ENCODE measurements at regions not wholly inside any gene's neighbourhood (a gene's known extent, or its start where the extent isn't known, plus 50 kb on each side); places are given as distances from the start of the nearest gene placed in this dataset.
A peak's percentile ranks its signal among the peaks of the same experiment; 100 is the strongest.
"Not testable (repeated sequence)": the region's sequence is repeated elsewhere in the genome, so short reads cannot be mapped to it uniquely, and the experiment has no call there.

DNA sequence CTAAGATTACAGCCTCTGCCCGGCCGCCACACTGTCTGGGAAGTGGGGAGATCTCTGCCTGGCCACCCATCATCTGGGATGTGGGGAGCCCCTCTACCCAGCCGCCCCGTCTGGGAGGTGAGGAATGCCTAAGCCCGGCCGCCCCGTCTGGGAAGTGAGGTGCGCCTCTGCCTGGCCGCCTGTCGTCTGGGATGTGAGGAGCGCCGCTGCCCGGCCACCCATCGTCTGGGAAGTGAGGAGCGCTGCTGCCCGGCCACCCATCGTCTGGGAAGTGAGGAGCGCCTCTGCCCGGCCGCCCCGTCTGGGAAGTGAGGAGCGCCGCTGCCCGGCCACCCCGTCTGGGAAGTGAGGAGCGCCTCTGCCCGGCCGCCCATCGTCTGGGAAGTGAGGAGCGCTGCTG, 135.9 kb upstream of the PROKR2 start:
- DNase-seq, result not testable (repeated sequence)

DNA sequence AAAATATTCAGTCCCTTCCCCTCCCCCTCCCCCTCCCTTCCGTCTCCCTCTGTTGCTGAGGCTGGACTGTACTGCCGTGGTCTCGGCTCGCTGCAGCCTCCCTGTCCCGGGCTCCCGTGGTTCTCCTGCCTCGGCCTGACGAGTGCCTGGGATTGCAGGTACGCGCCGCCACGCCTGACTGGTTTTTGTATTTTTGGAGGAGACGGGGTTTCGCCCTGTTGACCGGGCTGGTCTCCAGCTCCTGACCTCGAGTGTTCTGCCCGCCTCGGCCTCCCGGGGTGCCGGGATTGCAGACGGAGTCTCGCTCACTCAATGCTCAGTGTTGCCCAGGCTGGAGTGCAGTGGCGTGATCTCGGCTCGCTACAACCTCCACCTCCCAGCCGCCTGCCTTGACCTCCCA, 135.5 kb upstream of the PROKR2 start:
- not testable (repeated sequence) for DNase-seq

- DNase-seq, result no peak
Measured at GRCh38 chr20:5451643-5452210, 135.0 kb upstream of the PROKR2 start.

DNA sequence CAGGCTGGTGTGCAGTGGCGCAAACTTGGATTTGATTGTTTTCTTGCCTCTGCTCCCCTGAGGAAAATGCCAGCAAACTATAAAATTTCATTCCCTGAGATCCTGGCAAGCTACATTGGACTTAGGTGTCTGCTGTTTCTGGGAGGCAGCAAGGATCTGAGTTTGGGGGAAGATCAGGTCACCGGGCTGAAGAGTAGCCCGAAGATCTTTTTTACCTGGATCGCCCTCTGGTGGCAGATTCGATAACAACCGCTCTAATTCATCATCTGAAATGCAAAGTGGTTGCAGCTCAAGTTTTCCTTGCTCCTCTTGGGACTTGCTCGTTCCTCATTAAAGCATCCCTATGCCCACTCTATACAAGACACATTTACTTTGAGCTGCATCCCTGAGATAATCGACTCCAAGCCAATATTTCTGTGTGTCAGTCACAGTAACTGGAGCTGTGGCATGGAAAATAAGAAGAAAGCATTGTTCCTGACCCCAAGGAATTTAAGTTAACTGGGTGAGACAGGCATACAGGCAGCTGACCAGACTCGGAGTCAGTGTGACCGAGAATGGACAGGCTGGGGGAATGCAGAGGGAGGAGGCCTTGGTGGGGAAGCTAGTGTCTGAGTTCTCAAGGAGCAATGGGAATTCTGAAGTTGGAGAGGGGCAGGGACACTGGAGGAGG, 131.8 kb upstream of the PROKR2 start:
- DNase-seq, result peak; percentile 6

GRCh38 chr20:5447188-5447587, 130.4 kb upstream of the PROKR2 start:
- no peak for DNase-seq

DNA sequence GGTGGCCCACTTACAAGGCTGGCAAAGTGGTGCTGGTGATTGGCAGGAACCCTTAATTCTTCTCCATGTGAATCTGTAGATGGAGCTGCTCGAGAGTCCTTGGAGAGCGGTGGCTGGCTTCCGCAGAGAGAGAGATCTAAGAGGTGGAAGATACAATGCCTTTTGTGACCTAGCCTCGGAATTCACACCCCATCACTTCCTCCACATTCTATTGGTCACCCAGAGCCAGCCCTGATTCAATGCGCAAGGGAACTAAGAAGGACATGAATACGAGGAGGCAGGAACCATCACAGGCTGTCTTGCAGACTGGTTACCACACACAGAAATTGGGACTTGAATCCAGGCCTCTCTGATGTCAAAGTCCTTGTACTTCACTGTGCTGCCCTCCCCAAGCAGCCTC, 128.9 kb upstream of the PROKR2 start:
- no peak for DNase-seq

DNA sequence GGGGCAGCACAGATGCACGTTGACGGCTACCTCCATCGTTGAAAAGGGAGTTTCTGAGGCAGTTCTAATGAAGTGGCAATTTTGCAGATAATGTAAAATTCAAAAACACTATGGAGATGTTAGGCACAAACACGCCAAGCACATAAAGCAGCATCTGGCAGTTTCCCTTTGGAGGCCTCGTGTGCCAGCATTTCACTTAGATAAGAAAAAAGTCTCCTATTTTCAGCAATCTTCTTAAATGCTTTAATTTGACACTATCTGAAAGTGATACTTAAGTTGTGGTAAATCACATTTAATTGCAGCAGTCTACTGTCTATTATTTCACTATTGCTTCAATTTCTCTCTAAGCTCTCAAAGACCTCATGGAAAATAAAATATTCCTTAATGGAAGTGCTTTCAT, 125.3 kb upstream of the PROKR2 start:
- DNase-seq, result no peak

GRCh38 chr20:5434116-5434515, 117.4 kb upstream of the PROKR2 start:
- no peak for DNase-seq

DNA sequence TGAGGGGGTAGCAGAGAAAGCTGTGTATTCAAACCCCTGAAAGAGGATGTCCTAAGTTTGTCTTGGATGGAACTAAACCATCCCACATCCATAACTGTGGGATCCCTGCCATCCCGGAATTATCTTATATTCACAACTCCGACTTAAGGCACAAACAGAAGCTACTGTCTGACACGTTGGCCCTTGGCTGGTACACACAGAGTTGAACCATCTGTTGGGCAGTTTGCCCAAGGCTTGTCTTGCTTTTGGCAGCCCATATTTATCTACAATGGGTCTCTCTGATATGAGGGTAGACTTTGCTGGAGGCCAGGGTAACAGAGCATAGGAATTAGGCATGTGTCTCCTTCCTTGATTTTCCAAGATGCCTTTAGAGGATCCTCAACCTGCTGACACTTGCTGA, 116.6 kb upstream of the PROKR2 start:
- DNase-seq, result no peak

- DNase-seq, result no peak
Measured at GRCh38 chr20:5432030-5432429, 115.3 kb upstream of the PROKR2 start.

- DNase-seq, result no peak
Measured at GRCh38 chr20:5430670-5431069, 113.9 kb upstream of the PROKR2 start.

GRCh38 chr20:5426026-5426425, 109.3 kb upstream of the PROKR2 start:
- DNase-seq, result no peak

GRCh38 chr20:5416086-5416485, 99.3 kb upstream of the PROKR2 start:
- DNase-seq, result no peak

DNA sequence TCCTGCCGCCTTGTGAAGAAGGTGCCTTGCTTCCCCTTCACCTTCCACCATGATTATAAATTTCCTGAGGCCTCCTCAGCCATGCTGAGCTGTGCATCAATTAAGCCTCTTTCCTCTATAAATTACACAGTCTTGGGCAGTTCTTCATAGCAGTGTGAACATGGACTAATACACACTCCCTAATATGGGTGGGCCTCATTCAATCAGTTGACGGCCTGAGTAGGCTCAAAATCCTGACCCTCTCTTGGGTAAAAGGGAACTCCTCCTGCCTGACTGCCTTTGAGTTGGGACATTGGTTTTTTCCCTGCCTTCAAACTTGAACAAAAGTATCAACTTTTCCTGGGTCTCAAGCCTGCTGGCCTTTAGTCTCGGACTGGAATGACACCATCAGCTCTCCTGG, 96.6 kb upstream of the PROKR2 start:
- DNase-seq, result no peak

DNA sequence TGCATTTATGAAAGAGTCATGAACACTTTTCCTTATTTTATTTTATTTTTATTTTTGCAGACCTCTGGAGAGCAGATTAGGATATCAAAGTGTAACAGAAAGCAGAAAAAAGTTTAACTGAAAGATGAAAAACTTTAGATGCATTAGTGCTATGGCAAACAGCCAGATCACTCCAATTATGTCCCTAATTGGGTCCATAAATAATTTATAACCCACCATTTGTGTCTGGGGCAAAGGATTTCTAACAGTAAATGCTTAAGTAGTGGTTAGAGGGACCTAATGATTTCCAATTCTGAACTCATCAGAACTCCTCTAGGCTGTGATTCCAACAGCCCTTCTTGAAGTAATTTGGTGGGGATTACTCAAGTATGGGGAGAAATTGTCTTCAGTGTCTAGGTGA, 93.7 kb upstream of the PROKR2 start:
- DNase-seq, result no peak

- DNase-seq, result peak; percentile 8
Measured at GRCh38 chr20:5402903-5403531, 86.3 kb upstream of the PROKR2 start.

GRCh38 chr20:5401277-5401875, 84.6 kb upstream of the PROKR2 start:
- no peak for DNase-seq

- no peak for DNase-seq
Measured at GRCh38 chr20:5400164-5400762, 83.5 kb upstream of the PROKR2 start.

DNA sequence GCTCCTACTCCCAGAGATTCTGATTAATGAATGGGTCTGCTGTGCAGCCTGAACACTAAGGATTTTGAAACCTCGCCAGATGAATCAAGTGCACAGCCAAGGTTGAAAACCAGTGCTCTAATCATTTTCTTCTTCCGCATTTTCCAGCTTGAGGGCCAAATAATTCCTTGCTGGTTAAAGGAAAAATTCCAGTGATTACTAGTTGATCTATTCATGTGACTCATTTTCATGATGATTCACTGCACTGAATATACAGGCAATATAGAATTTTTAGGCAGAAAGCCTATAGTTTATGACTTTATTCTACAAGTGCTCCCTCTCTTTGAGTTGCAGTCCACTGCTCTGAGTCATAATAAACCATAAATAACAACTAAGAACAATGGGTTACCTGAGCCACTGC, 80.6 kb upstream of the PROKR2 start:
- DNase-seq, result no peak

DNA sequence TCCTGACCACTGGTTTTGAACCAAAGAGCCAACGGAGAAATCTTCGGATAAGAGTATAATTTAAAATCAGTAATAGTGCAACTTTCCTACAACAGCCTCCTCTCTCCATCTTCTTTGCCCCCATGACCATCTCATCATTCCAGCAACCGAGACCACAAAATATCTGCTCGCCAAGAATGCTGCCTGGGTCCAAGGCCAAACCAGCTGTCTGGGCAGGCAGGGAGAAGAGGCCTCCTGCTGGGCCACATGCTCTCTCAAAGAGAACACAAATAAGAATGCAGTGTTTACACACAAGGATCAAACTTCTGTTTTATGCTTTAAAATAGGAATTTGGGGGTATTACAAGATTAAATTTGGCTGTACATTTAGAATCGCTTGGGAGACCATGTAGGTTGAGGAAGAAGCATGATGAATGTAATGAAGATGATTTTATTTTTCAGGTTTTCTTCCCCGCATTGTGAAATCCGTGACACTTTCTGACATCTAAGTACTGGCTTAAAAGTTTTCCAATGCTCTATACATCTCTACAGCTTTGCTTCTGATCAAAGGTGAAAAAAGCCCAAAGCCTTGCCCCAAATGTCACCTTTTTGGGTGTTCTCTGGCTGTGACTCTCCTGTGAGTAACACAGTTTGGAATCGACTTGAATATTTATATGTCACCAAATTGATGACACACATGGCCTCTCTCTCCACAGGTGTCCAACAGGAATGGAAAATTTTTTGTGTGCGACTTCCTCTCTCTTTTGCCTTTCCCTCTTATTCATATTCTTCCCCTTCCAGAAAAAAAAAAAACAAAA, 79.4 kb upstream of the PROKR2 start:
- DNase-seq, result no peak

GRCh38 chr20:5393218-5393870, 76.6 kb upstream of the PROKR2 start:
- no peak for DNase-seq

GRCh38 chr20:5390720-5391119, 74.0 kb upstream of the PROKR2 start:
- no peak for DNase-seq

Measured in NCI-H526 treated with DMSO at 0.1 percent for 48 hours (cell line).